ENCODE measurements at regions not wholly inside any gene's neighbourhood (a gene's known extent, or its start where the extent isn't known, plus 50 kb on each side); places are given as distances from the start of the nearest gene placed in this dataset.

DNA sequence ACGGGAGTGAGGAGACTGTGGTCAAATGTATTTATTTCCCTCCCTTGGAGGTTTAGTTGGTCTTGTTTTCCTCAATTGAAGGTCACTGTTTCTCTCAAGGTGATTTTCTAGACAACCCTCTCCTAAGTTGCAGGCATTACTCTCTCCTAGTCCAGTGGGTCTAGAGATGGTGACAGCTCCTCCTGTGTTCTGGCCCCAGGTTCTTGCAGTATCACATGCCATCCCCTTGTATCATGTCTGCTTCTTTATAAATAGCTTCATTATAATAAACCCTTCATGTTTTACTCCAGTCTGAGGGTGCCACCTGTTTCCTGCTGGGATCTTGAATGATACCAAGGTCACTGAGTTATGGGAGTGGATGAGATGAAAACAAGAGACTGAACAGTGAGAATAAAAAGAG, 208.0 kb upstream of the KCNN2 start:
- no peaks in the 10 kb centered on the region for H3K4me1 ChIP-seq (ENCODE audit: insufficient read depth, low read length)
- no peaks in the 10 kb centered on the region for H3K27me3 ChIP-seq (ENCODE audit: control insufficient read depth in 1 of 2, insufficient read depth in 2 of 2, low read length in 2 of 2)
- H3K36me3 ChIP-seq (ENCODE audit: insufficient read depth, low read length), result no peaks in the 10 kb centered on the region
- no peak overlapping the region for H3K4me3 ChIP-seq (ENCODE audit: low read depth in 1 of 2, low read length in 2 of 2)
- H3K27ac ChIP-seq (ENCODE audit: low read depth, low read length), result no peak overlapping the region
- no peaks in the 10 kb centered on the region for H3K9me3 ChIP-seq (ENCODE audit: low read length)
- H3K9ac ChIP-seq (ENCODE audit: low read length), result no peak overlapping the region

DNA sequence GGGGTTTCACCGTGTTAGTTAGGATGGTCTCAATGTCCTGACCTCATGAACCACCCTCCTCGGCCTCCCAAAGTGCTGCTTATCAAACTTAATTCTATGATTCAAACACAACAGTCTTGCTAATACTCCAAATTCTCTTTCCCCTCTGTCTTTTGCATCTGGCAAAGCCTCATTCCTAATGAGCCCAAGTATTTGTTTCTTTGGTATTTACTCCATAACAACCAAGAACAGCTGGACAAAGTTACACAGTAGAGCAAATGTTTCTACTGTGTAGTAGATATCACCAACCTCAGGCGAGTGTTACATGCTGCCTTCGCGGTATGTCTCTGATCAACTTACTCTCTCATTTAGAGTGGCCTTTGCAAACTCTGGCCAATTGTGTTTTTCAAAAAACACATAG, 195.8 kb upstream of the KCNN2 start:
- H3K27me3 ChIP-seq (ENCODE audit: control insufficient read depth in 1 of 2, insufficient read depth in 2 of 2, low read length in 2 of 2), result no peaks in the 10 kb centered on the region
- H3K9ac ChIP-seq (ENCODE audit: low read length), result no peak overlapping the region
- no peaks in the 10 kb centered on the region for H3K36me3 ChIP-seq (ENCODE audit: insufficient read depth, low read length)
- H3K27ac ChIP-seq (ENCODE audit: low read depth, low read length), result no peak overlapping the region
- no peaks in the 10 kb centered on the region for H3K4me1 ChIP-seq (ENCODE audit: insufficient read depth, low read length)
- no peaks in the 10 kb centered on the region for H3K9me3 ChIP-seq (ENCODE audit: low read length)
- H3K4me3 ChIP-seq (ENCODE audit: low read depth in 1 of 2, low read length in 2 of 2), result no peak overlapping the region

- no peaks in the 10 kb centered on the region for H3K9me3 ChIP-seq (ENCODE audit: low read length)
- no peak overlapping the region for H3K9ac ChIP-seq (ENCODE audit: low read length)
- no peak overlapping the region for H3K27ac ChIP-seq (ENCODE audit: low read depth, low read length)
- H3K4me1 ChIP-seq (ENCODE audit: insufficient read depth, low read length), result no peaks in the 10 kb centered on the region
- no peak overlapping the region for H3K4me3 ChIP-seq (ENCODE audit: low read depth in 1 of 2, low read length in 2 of 2)
- no peaks in the 10 kb centered on the region for H3K36me3 ChIP-seq (ENCODE audit: insufficient read depth, low read length)
- no peaks in the 10 kb centered on the region for H3K27me3 ChIP-seq (ENCODE audit: control insufficient read depth in 1 of 2, insufficient read depth in 2 of 2, low read length in 2 of 2)
Observed at GRCh38 chr5:114174131-114174530, 187.7 kb upstream of the KCNN2 start.

DNA sequence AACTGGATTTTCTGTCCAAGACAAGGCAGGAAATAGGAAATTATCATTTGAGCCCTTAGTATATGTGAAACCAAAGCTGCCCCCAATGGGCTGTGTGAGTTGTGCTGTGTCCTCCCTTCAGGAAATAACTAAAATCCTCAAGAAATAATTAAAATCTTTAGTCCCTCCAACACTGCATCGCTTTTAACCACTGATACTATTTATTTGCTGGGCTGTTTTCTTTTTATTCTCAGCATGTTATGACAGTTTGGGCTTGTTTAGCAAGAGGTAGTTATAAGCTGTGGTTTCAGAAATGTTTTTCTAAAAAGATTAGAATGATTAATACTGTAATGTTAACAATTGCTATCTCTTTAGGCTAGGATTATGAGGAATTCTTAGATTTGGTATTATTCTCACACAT, 187.0 kb upstream of the KCNN2 start:
- H3K9me3 ChIP-seq (ENCODE audit: low read length), result no peaks in the 10 kb centered on the region
- no peak overlapping the region for H3K4me3 ChIP-seq (ENCODE audit: low read depth in 1 of 2, low read length in 2 of 2)
- H3K9ac ChIP-seq (ENCODE audit: low read length), result no peak overlapping the region
- no peaks in the 10 kb centered on the region for H3K36me3 ChIP-seq (ENCODE audit: insufficient read depth, low read length)
- H3K27me3 ChIP-seq (ENCODE audit: control insufficient read depth in 1 of 2, insufficient read depth in 2 of 2, low read length in 2 of 2), result no peaks in the 10 kb centered on the region
- no peak overlapping the region for H3K27ac ChIP-seq (ENCODE audit: low read depth, low read length)
- H3K4me1 ChIP-seq (ENCODE audit: insufficient read depth, low read length), result no peaks in the 10 kb centered on the region

- Histone ChIP-seq H3K4me1 (ENCODE audit: insufficient read depth, low read length) (no peaks in the 10 kb centered on the region), H3K36me3 (ENCODE audit: insufficient read depth, low read length) (no peaks in the 10 kb centered on the region), H3K9ac (ENCODE audit: low read length) (no peak overlapping the region), H3K4me3 (ENCODE audit: low read depth in 1 of 2, low read length in 2 of 2) (no peak overlapping the region), H3K27ac (ENCODE audit: low read depth, low read length) (no peak overlapping the region), H3K27me3 (ENCODE audit: control insufficient read depth in 1 of 2, insufficient read depth in 2 of 2, low read length in 2 of 2) (no peaks in the 10 kb centered on the region), H3K9me3 (ENCODE audit: low read length) (no peaks in the 10 kb centered on the region)
Observed at GRCh38 chr5:114176356-114176755, 185.5 kb upstream of the KCNN2 start.

DNA sequence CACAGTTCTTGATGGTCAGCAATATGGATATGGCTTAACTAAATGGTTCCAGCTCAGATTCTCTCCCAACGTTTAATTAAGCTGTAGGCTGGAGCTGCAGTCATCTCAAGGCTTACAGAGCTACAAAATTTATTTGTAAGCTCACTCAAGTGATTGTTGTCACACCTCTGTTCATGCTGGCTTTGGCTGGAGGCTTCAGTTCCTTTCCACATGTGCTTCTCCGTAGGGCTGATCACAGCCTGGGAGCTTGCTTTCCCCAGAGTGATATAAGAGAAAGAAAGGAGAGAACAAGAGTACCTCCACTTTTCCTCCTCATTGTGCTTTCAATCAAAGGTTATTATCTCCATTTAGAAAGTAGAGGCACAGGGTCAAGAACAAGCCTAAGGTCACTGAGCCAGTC, 182.7 kb upstream of the KCNN2 start:
- Histone ChIP-seq H3K4me1 (ENCODE audit: insufficient read depth, low read length) (no peaks in the 10 kb centered on the region), H3K36me3 (ENCODE audit: insufficient read depth, low read length) (no peaks in the 10 kb centered on the region), H3K4me3 (ENCODE audit: low read depth in 1 of 2, low read length in 2 of 2) (no peak overlapping the region), H3K9ac (ENCODE audit: low read length) (no peak overlapping the region), H3K9me3 (ENCODE audit: low read length) (no peaks in the 10 kb centered on the region), H3K27me3 (ENCODE audit: control insufficient read depth in 1 of 2, insufficient read depth in 2 of 2, low read length in 2 of 2) (no peaks in the 10 kb centered on the region), H3K27ac (ENCODE audit: low read depth, low read length) (no peak overlapping the region)

DNA sequence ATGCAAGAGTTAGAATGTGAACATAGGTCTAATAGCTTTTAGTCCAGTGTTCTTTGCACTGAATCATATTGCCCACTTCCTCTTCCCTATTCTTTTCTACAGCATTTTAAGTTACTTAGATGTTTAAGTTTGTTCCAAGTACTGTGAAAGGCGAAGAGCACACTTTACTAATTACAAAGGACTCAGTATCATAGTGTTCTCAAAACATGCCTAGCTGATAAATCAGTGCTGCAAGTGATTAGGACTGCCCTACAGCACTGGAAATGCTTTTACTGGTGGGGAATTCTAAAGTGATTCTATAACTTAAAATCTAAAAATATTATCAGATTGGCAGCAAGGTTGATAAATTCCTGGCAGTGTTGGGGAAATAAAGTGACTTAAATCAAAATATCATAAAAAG, 177.9 kb upstream of the KCNN2 start:
- Histone ChIP-seq H3K27ac (ENCODE audit: low read depth, low read length) (no peak overlapping the region), H3K36me3 (ENCODE audit: insufficient read depth, low read length) (no peaks in the 10 kb centered on the region), H3K4me3 (ENCODE audit: low read depth in 1 of 2, low read length in 2 of 2) (no peak overlapping the region), H3K4me1 (ENCODE audit: insufficient read depth, low read length) (no peaks in the 10 kb centered on the region), H3K9me3 (ENCODE audit: low read length) (no peaks in the 10 kb centered on the region), H3K9ac (ENCODE audit: low read length) (no peak overlapping the region), H3K27me3 (ENCODE audit: control insufficient read depth in 1 of 2, insufficient read depth in 2 of 2, low read length in 2 of 2) (no peaks in the 10 kb centered on the region)

DNA sequence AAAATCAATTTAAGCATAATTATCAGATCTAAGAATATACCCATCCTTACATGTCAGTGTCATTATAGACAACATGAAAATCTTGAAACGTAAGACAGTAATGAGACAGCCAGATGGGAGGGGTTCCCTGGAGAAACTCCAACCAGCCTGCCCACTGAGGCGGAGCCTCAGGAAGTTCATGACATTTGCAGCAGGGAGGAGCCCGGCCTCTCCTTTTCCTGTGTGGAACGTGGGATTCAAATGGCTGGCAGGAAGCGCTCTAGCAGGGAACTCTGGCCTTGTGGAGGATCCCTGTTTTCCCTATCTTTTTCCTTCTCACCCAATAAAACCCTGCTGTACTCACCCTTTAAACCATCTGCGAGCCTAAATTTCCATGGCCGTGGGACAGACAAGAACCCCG, 176.6 kb upstream of the KCNN2 start:
- Histone ChIP-seq H3K4me1 (ENCODE audit: insufficient read depth, low read length) (no peaks in the 10 kb centered on the region), H3K36me3 (ENCODE audit: insufficient read depth, low read length) (no peaks in the 10 kb centered on the region), H3K27ac (ENCODE audit: low read depth, low read length) (no peak overlapping the region), H3K27me3 (ENCODE audit: control insufficient read depth in 1 of 2, insufficient read depth in 2 of 2, low read length in 2 of 2) (no peaks in the 10 kb centered on the region), H3K9me3 (ENCODE audit: low read length) (no peaks in the 10 kb centered on the region), H3K4me3 (ENCODE audit: low read depth in 1 of 2, low read length in 2 of 2) (no peak overlapping the region), H3K9ac (ENCODE audit: low read length) (no peak overlapping the region)

- no peak overlapping the region for H3K4me3 ChIP-seq (ENCODE audit: low read depth in 1 of 2, low read length in 2 of 2)
- no peaks in the 10 kb centered on the region for H3K36me3 ChIP-seq (ENCODE audit: insufficient read depth, low read length)
- no peak overlapping the region for H3K9ac ChIP-seq (ENCODE audit: low read length)
- H3K9me3 ChIP-seq (ENCODE audit: low read length), result no peaks in the 10 kb centered on the region
- no peaks in the 10 kb centered on the region for H3K27me3 ChIP-seq (ENCODE audit: control insufficient read depth in 1 of 2, insufficient read depth in 2 of 2, low read length in 2 of 2)
- H3K4me1 ChIP-seq (ENCODE audit: insufficient read depth, low read length), result no peaks in the 10 kb centered on the region
- H3K27ac ChIP-seq (ENCODE audit: low read depth, low read length), result no peak overlapping the region
Observed at GRCh38 chr5:114191441-114191840, 170.4 kb upstream of the KCNN2 start.

- Histone ChIP-seq H3K9me3 (ENCODE audit: low read length) (no peaks in the 10 kb centered on the region), H3K27me3 (ENCODE audit: control insufficient read depth in 1 of 2, insufficient read depth in 2 of 2, low read length in 2 of 2) (no peaks in the 10 kb centered on the region), H3K27ac (ENCODE audit: low read depth, low read length) (no peak overlapping the region), H3K9ac (ENCODE audit: low read length) (no peak overlapping the region), H3K4me3 (ENCODE audit: low read depth in 1 of 2, low read length in 2 of 2) (no peak overlapping the region), H3K36me3 (ENCODE audit: insufficient read depth, low read length) (no peaks in the 10 kb centered on the region), H3K4me1 (ENCODE audit: insufficient read depth, low read length) (no peaks in the 10 kb centered on the region)
Observed at GRCh38 chr5:114192108-114192507, 169.8 kb upstream of the KCNN2 start.

- Histone ChIP-seq H3K4me3 (ENCODE audit: low read depth in 1 of 2, low read length in 2 of 2) (no peak overlapping the region), H3K9ac (ENCODE audit: low read length) (no peak overlapping the region), H3K36me3 (ENCODE audit: insufficient read depth, low read length) (no peaks in the 10 kb centered on the region), H3K4me1 (ENCODE audit: insufficient read depth, low read length) (no peaks in the 10 kb centered on the region), H3K27me3 (ENCODE audit: control insufficient read depth in 1 of 2, insufficient read depth in 2 of 2, low read length in 2 of 2) (no peaks in the 10 kb centered on the region), H3K27ac (ENCODE audit: low read depth, low read length) (no peak overlapping the region), H3K9me3 (ENCODE audit: low read length) (no peaks in the 10 kb centered on the region)
Observed at GRCh38 chr5:114201332-114201731, 160.5 kb upstream of the KCNN2 start.

DNA sequence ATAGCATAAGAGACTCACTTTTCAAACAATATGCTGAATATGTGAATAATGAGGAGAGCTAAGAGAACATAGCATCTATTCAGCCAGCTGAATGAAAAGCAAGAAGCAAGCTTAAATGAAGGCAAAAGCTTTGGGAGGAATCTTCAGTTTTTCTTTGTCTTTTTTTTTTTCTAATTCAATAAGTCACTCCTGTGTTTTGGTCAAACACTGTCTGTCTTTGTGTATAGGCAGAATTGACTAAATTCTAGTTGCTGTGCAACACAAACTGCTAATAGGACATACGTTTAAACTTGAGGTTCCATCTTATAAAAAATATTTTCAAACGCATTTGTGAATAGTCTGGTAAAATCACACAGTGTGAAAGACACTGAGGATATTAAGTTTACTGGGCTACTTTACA, 156.9 kb upstream of the KCNN2 start:
- H3K27me3 ChIP-seq (ENCODE audit: control insufficient read depth in 1 of 2, insufficient read depth in 2 of 2, low read length in 2 of 2), result no peaks in the 10 kb centered on the region
- no peak overlapping the region for H3K27ac ChIP-seq (ENCODE audit: low read depth, low read length)
- H3K4me3 ChIP-seq (ENCODE audit: low read depth in 1 of 2, low read length in 2 of 2), result no peak overlapping the region
- H3K9ac ChIP-seq (ENCODE audit: low read length), result no peak overlapping the region
- no peaks in the 10 kb centered on the region for H3K4me1 ChIP-seq (ENCODE audit: insufficient read depth, low read length)
- H3K36me3 ChIP-seq (ENCODE audit: insufficient read depth, low read length), result no peaks in the 10 kb centered on the region
- no peaks in the 10 kb centered on the region for H3K9me3 ChIP-seq (ENCODE audit: low read length)
